PC-3 (cell line): ENCODE measurements at regions not wholly inside any gene's neighbourhood (a gene's known extent, or its start where the extent isn't known, plus 50 kb on each side); places are given as distances from the start of the nearest gene placed in this dataset.

Experiments
- ATAC-seq: fragments of 200-7000 bp; cut with Tn5 transposase; 2 replicates; pipeline ENCODE4 v1.9.1; 2020; ENCODE audit warnings: mild to moderate bottlenecking, moderate library complexity
- BruUV-seq: library from RNA; stranded (reverse); fragments of 400-500 nt; replicated peaks from 2 replicates; lab custom pipeline; 2021; lab: Mats Ljungman, UMichigan
- CTCF ChIA-PET: fragments of 300-600 bp; sonication (Branson Sonifier 250); formaldehyde crosslinking; loops from one replicate; lab custom pipeline; 2022; ENCODE audit warnings: antibody characterized with exemption; lab: Charles Lee
- POLR2A ChIA-PET: fragments of 300-600 bp; sonication (Branson Sonifier 250); formaldehyde crosslinking; loops from one replicate; lab custom pipeline; 2022; ENCODE audit warnings: antibody characterized with exemption; ENCODE audit not compliant: unreplicated experiment; lab: Charles Lee
- DNase-seq: peaks from one replicate; pipeline ENCODE4 v3.0.0-alpha.2; 2015
- H2AFZ ChIP-seq: fragments of 300-600 bp; sonication (generic); 2 replicates; pipeline ENCODE4 v1.6.0; 2016; ENCODE audit warnings: antibody characterized with exemption, low read length
- H3F3A ChIP-seq: fragments of 300-600 bp; sonication (generic); one replicate; pipeline ENCODE4 v1.6.0; 2017; ENCODE audit warnings: antibody characterized with exemption, low read length, control low read depth, mild to moderate bottlenecking; ENCODE audit not compliant: unreplicated experiment
- H3K27ac ChIP-seq: fragments of 300-600 bp; sonication (generic); 2 replicates; pipeline ENCODE4 v1.5.1; 2016; ENCODE audit warnings: mild to moderate bottlenecking, low read length
- H3K27me3 ChIP-seq: fragments of 300-600 bp; sonication (generic); 2 replicates; pipeline ENCODE4 v1.6.1; 2016; ENCODE audit warnings: low read length, mixed read lengths
- H3K36me3 ChIP-seq: fragments of 300-600 bp; sonication (generic); 2 replicates; pipeline ENCODE4 v1.6.1; 2016; ENCODE audit warnings: low read depth, mixed run types, low read length, mixed read lengths
- H3K4me1 ChIP-seq: fragments of 300-600 bp; sonication (generic); 2 replicates; pipeline ENCODE4 v1.5.1; 2016; ENCODE audit warnings: low read length; ENCODE audit not compliant: insufficient read depth
- H3K4me2 ChIP-seq: fragments of 300-600 bp; sonication (generic); 2 replicates; pipeline ENCODE4 v1.6.0; 2016; ENCODE audit warnings: low read length
- H3K4me3 ChIP-seq: fragments of 300-600 bp; sonication (generic); 2 replicates; pipeline ENCODE4 v1.5.1; 2016; ENCODE audit warnings: mild to moderate bottlenecking, low read length, mixed read lengths
- H3K79me2 ChIP-seq: fragments of 300-600 bp; sonication (generic); 2 replicates; pipeline ENCODE4 v1.6.1; 2017; ENCODE audit warnings: low read length, mixed read lengths
- H3K9ac ChIP-seq: fragments of 300-600 bp; sonication (generic); 2 replicates; pipeline ENCODE4 v1.6.0; 2016; ENCODE audit warnings: mild to moderate bottlenecking, low read length
- H3K9me2 ChIP-seq: fragments of 300-600 bp; sonication (generic); replicated peaks from 2 replicates; pipeline ENCODE4 v1.6.1; 2016; ENCODE audit warnings: mixed run types, low read length, mixed read lengths
- H3K9me3 ChIP-seq: fragments of 300-600 bp; sonication (generic); 2 replicates; pipeline ENCODE4 v1.6.1; 2016; ENCODE audit warnings: low read length, mixed read lengths
- H4K20me1 ChIP-seq: fragments of 300-600 bp; sonication (generic); 2 replicates; pipeline ENCODE4 v1.6.1; 2016; ENCODE audit warnings: low read length, mixed read lengths
- CTCF ChIP-seq: fragments of 300-600 bp; sonication (generic); conservative IDR thresholded peaks from 2 replicates; pipeline ENCODE4 v1.5.1; 2017; ENCODE audit warnings: antibody characterized with exemption, low read depth, mild to moderate bottlenecking, low read length
- EZH2 ChIP-seq: fragments of 300-600 bp; sonication (generic); IDR thresholded peaks from one replicate; pipeline ENCODE4 v1.6.1; 2017; ENCODE audit warnings: antibody characterized with exemption, mild to moderate bottlenecking, low read length; ENCODE audit not compliant: unreplicated experiment
- EZH2phosphoT487 ChIP-seq: fragments of 300-600 bp; sonication (generic); IDR thresholded peaks from 2 replicates; pipeline ENCODE4 v1.6.1; 2018; ENCODE audit warnings: mild to moderate bottlenecking, antibody characterized with exemption, low read length, borderline replicate concordance
- intact Hi-C: fragments of 100-400 bp; cut with micrococcal nuclease; formaldehyde crosslinking; loops from 2 replicates; pipeline ENCODE4 v1.9.0; 2023

GRCh38 chr7:130995252-130996081 lies 261.5 kb upstream of the KLF14 start:
- H4K20me1 ChIP-seq: no peaks in the 10 kb centered on the region
- ChIA-PET CTCF (interaction anchor here (1.0 to 1.2 kb wide), 2 partner anchors 11 to 13 kb away, joined by 3 to 9 read pairs; no protein-coding TSS in a partner anchor), POLR2A (no interaction called here)
- no peak overlapping the region for H2AFZ ChIP-seq
- H3K9ac ChIP-seq: no peak overlapping the region
- H3K4me1 ChIP-seq: peaks cover 46% of the 10 kb centered on the region
- H3K9me2 ChIP-seq: no peaks in the 10 kb centered on the region
- no peaks in the 10 kb centered on the region for H3K36me3 ChIP-seq
- DNase-seq (no peak), ATAC-seq (0 out of 2 replicates have a peak, but pooled peaks have one; percentile 4)
- intact Hi-C loops: loop anchor here (2.0 to 5.0 kb wide), 3 partner anchors 47 to 93 kb away; no protein-coding TSS in a partner anchor
- H3F3A ChIP-seq: no peaks in the 10 kb centered on the region
- no peak for TF ChIP-seq EZH2
- H3K27me3 ChIP-seq: no peaks in the 10 kb centered on the region
- no TSS peak for BruUV-seq
- H3K79me2 ChIP-seq: peaks cover 37% of the 10 kb centered on the region
- H3K4me3 ChIP-seq: no peak overlapping the region
- H3K27ac ChIP-seq: no peak overlapping the region
- H3K4me2 ChIP-seq: peak overlapping the region; percentile 75; the same call in 1 of the 2 replicates
- H3K9me3 ChIP-seq: no peaks in the 10 kb centered on the region

GRCh38 chr7:130996205-130996832 lies 262.3 kb upstream of the KLF14 start:
- ChIA-PET POLR2A (interaction anchor here (0.6 kb wide), 1 partner anchor 58 kb away, joined by 4 read pairs; no protein-coding TSS in a partner anchor), CTCF (interaction anchor here (1.2 kb wide), 1 partner anchor 14 kb away, joined by 9 read pairs; no protein-coding TSS in a partner anchor)
- no peaks in the 10 kb centered on the region for H3K36me3 ChIP-seq
- peak overlapping the region; percentile 45; the same call in 1 of the 2 replicates for H3K4me3 ChIP-seq
- ATAC-seq (peak; percentile 5; the same call in 1 of the 2 replicates), DNase-seq (peak; percentile 20)
- intact Hi-C loops: loop anchor here (2.0 to 5.0 kb wide), 3 partner anchors 46 to 94 kb away; no protein-coding TSS in a partner anchor
- no peaks in the 10 kb centered on the region for H3F3A ChIP-seq
- H3K9ac ChIP-seq: peak overlapping the region; percentile 54
- TSS peak; percentile 30 for BruUV-seq
- H3K9me3 ChIP-seq: no peaks in the 10 kb centered on the region
- peak overlapping the region; percentile 75 for H3K4me2 ChIP-seq
- TF ChIP-seq EZH2 (no peak), CTCF (peak; percentile 27; the same call in 1 of the 2 replicates)
- no peaks in the 10 kb centered on the region for H4K20me1 ChIP-seq
- peak overlapping the region; percentile 84 for H3K27ac ChIP-seq
- H3K27me3 ChIP-seq: no peaks in the 10 kb centered on the region
- H3K4me1 ChIP-seq: peaks cover 46% of the 10 kb centered on the region
- H2AFZ ChIP-seq: 0 out of 2 replicates have a peak overlapping the region, but pooled peaks have one; percentile 17
- peaks cover 37% of the 10 kb centered on the region for H3K79me2 ChIP-seq
- H3K9me2 ChIP-seq: no peaks in the 10 kb centered on the region

GRCh38 chr7:130996833-130997231 lies 262.8 kb upstream of the KLF14 start:
- ATAC-seq (peak; percentile 87), DNase-seq (peak; percentile 87)
- no peaks in the 10 kb centered on the region for H3K27me3 ChIP-seq
- no peaks in the 10 kb centered on the region for H3F3A ChIP-seq
- H4K20me1 ChIP-seq: no peaks in the 10 kb centered on the region
- ChIA-PET CTCF (no interaction called here), POLR2A (interaction anchor here (0.6 kb wide), 1 partner anchor 58 kb away, joined by 4 read pairs; no protein-coding TSS in a partner anchor)
- H3K4me1 ChIP-seq: peaks cover 46% of the 10 kb centered on the region
- no peaks in the 10 kb centered on the region for H3K9me3 ChIP-seq
- H3K79me2 ChIP-seq: peaks cover 37% of the 10 kb centered on the region
- no peaks in the 10 kb centered on the region for H3K36me3 ChIP-seq
- H3K27ac ChIP-seq: peak overlapping the region; percentile 84
- H3K4me2 ChIP-seq: peak overlapping the region; percentile 75
- peak overlapping the region; percentile 45; the same call in 1 of the 2 replicates for H3K4me3 ChIP-seq
- peak overlapping the region; percentile 17; the same call in 1 of the 2 replicates for H2AFZ ChIP-seq
- peak overlapping the region; percentile 54 for H3K9ac ChIP-seq
- no TSS peak for BruUV-seq
- intact Hi-C loops: loop anchor here (1.0 to 5.0 kb wide), 5 partner anchors 10 to 95 kb away; no protein-coding TSS in a partner anchor
- no peak for TF ChIP-seq EZH2
- no peak for TF ChIP-seq CTCF
- no peak for TF ChIP-seq EZH2phosphoT487
- no peaks in the 10 kb centered on the region for H3K9me2 ChIP-seq
